Sigmoid colon (tissue), 4 donors: ENCODE measurements at regions not wholly inside any gene's neighbourhood (a gene's known extent, or its start where the extent isn't known, plus 50 kb on each side); places are given as distances from the start of the nearest gene placed in this dataset.

ENCODE experiments used
- EP300 ChIP-seq, 4 donors: sonication (generic); formaldehyde crosslinking; IDR thresholded peaks; one replicate each; pipeline ENCODE4 v1.6.1; 2017; ENCODE audit warnings: antibody characterized with exemption in 4 of 4
- POLR2AphosphoS5 ChIP-seq, 4 donors: sonication (generic); formaldehyde crosslinking; IDR thresholded peaks; one replicate each; pipeline ENCODE4 v1.6.1; 2017; ENCODE audit warnings: antibody characterized with exemption in 4 of 4
- TF ChIP-seq, protein P1 (sequence below), 4 experiments: fragments of 450-650 bp in 3 of 4; fragments of 200-600 bp in 1 of 4; IDR thresholded peaks; one replicate each; pipeline ENCODE4 v1.5.1; 2016 to 2019; ENCODE audit warnings: antibody characterized with exemption in 4 of 4, mild to moderate bottlenecking in 3 of 4, moderate library complexity in 2 of 4

DNA sequence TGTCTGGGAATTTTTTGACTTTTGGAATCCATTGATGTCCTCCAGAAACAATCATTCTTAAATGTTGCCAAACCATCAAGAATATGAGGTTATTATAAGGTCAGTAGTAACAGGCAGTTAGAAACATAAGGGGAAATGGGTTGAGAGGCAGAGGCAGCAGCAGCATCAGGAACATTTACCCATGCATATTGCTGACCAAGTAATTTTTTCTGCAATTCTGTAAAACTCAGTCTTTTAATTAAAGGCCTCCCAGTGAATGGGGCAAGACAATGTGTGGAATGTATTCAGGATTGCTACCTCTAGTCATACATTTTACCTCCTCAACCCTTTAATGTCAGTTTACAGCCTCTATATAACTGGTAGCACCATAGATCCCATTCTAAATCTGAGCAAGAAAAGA, 66.5 kb upstream of the SKAP2 start:
- no peak for TF ChIP-seq EP300 (IDR thresholded peaks at IDR 0.05)
- no peak for TF ChIP-seq POLR2AphosphoS5 (IDR thresholded peaks at IDR 0.05)
- TF ChIP-seq, protein P1, sequence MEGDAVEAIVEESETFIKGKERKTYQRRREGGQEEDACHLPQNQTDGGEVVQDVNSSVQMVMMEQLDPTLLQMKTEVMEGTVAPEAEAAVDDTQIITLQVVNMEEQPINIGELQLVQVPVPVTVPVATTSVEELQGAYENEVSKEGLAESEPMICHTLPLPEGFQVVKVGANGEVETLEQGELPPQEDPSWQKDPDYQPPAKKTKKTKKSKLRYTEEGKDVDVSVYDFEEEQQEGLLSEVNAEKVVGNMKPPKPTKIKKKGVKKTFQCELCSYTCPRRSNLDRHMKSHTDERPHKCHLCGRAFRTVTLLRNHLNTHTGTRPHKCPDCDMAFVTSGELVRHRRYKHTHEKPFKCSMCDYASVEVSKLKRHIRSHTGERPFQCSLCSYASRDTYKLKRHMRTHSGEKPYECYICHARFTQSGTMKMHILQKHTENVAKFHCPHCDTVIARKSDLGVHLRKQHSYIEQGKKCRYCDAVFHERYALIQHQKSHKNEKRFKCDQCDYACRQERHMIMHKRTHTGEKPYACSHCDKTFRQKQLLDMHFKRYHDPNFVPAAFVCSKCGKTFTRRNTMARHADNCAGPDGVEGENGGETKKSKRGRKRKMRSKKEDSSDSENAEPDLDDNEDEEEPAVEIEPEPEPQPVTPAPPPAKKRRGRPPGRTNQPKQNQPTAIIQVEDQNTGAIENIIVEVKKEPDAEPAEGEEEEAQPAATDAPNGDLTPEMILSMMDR (IDR thresholded peaks at IDR 0.05) = no peak
